Activated T-helper 1 cell treated with anti-CD3 and anti-CD28 coated beads, Interleukin-12 subunit alpha, Interleukin-12 subunit beta, Interleukin-2, Interleukin-4 antibody, amounts not matched to agents 30 ng/mL and 10 ng/mL and 1 ng/mL, durations not matched to agents 14 hours and 24 hours and 36 hours (primary cell): ENCODE measurements at regions not wholly inside any gene's neighbourhood (a gene's known extent, or its start where the extent isn't known, plus 50 kb on each side); places are given as distances from the start of the nearest gene placed in this dataset.

Experiments
- DNase-seq: peaks from one replicate; pipeline ENCODE4 v3.0.0; 2021; ENCODE audit warnings: low spot score
- H3K27ac Mint-ChIP-seq: one replicate; pipeline ENCODE4 v1.8.0; 2021; ENCODE audit warnings: mild to moderate bottlenecking, mixed read lengths
- H3K27me3 Mint-ChIP-seq: one replicate; pipeline ENCODE4 v1.8.0; 2022; ENCODE audit warnings: mild to moderate bottlenecking, moderate library complexity, mixed read lengths; ENCODE audit not compliant: insufficient read depth
- H3K36me3 Mint-ChIP-seq: one replicate; pipeline ENCODE4 v1.8.0; 2021; ENCODE audit warnings: low read depth, mixed read lengths
- H3K4me1 Mint-ChIP-seq: one replicate; pipeline ENCODE4 v1.8.0; 2021; ENCODE audit warnings: low read depth, mixed read lengths
- H3K4me3 Mint-ChIP-seq: one replicate; pipeline ENCODE4 v1.8.0; 2021; ENCODE audit warnings: mild to moderate bottlenecking, moderate library complexity, mixed read lengths
- H3K9me3 Mint-ChIP-seq: one replicate; pipeline ENCODE4 v1.8.0; 2021; ENCODE audit warnings: mixed read lengths
- intact Hi-C: fragments of 100-400 bp; cut with micrococcal nuclease; formaldehyde crosslinking; loops from one replicate; pipeline ENCODE4 v1.15.1; 2024

- intact Hi-C loops: no loop called here
- DNase-seq: no peak
- H3K4me1 Mint-ChIP-seq: no peaks in the 10 kb centered on the region
- no peaks in the 10 kb centered on the region for H3K27me3 Mint-ChIP-seq
- no peaks in the 10 kb centered on the region for H3K36me3 Mint-ChIP-seq
- no peak overlapping the region for H3K4me3 Mint-ChIP-seq
- no peak overlapping the region for H3K27ac Mint-ChIP-seq
- H3K9me3 Mint-ChIP-seq: no peaks in the 10 kb centered on the region
Observed at GRCh38 chr2:236844711-236845110, 241.0 kb upstream of the COPS8 start.

DNA sequence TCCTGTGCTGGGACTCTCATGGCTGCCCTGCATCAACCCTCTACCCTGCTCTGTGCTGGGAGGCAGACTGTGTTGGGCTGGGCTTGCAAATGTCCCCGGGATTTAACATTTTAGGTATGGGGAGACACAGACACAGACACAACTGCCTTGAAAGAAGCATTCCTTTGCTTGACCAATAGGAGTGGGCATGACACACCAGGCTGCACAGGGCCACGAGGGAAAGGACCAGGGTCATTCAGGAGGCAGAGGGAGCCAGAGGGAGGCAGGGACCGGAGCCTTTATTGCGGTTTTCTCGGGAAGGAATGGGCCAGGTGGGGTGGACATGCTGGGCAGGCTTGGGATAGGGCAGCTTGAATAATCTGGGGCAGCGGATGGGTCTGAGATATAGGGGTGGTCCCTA lies 238.7 kb upstream of the COPS8 start:
- no peak for DNase-seq
- Mint-ChIP-seq H3K27me3 (no peaks in the 10 kb centered on the region), H3K4me1 (no peaks in the 10 kb centered on the region), H3K27ac (no peak overlapping the region), H3K9me3 (no peaks in the 10 kb centered on the region), H3K36me3 (no peaks in the 10 kb centered on the region), H3K4me3 (no peak overlapping the region)
- intact Hi-C loops: no loop called here

GRCh38 chr2:236847538-236848263 lies 238.0 kb upstream of the COPS8 start:
- H3K27ac Mint-ChIP-seq: no peak overlapping the region
- no peaks in the 10 kb centered on the region for H3K27me3 Mint-ChIP-seq
- no peak overlapping the region for H3K4me3 Mint-ChIP-seq
- no peaks in the 10 kb centered on the region for H3K36me3 Mint-ChIP-seq
- intact Hi-C loops: no loop called here
- H3K9me3 Mint-ChIP-seq: no peaks in the 10 kb centered on the region
- no peak for DNase-seq
- no peaks in the 10 kb centered on the region for H3K4me1 Mint-ChIP-seq

DNA sequence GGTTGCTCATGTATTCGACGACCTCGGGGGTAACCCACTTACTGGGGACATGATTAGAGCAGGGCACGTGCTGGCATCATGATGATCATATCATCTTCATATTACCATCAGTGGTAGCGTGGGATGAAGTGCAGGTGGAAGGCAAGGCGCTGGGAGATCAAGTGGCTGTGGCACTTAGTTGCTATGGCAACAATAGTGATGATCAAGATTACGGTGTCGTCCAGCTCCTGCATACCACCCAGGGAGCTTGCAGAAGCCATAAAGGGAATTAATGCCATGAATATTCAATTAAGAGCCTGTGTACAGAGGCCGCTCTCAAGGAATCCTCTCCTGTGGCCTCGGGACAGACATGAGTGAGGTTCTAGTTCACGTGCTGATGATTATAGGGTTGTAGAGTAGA lies 237.2 kb upstream of the COPS8 start:
- Mint-ChIP-seq H3K4me1 (no peaks in the 10 kb centered on the region), H3K36me3 (no peaks in the 10 kb centered on the region), H3K27me3 (no peaks in the 10 kb centered on the region), H3K27ac (no peak overlapping the region), H3K4me3 (no peak overlapping the region), H3K9me3 (no peaks in the 10 kb centered on the region)
- intact Hi-C loops: no loop called here
- no peak for DNase-seq

- intact Hi-C loops: no loop called here
- no peaks in the 10 kb centered on the region for H3K27me3 Mint-ChIP-seq
- H3K4me1 Mint-ChIP-seq: no peaks in the 10 kb centered on the region
- H3K9me3 Mint-ChIP-seq: no peaks in the 10 kb centered on the region
- DNase-seq: no peak
- H3K27ac Mint-ChIP-seq: no peak overlapping the region
- H3K36me3 Mint-ChIP-seq: no peaks in the 10 kb centered on the region
- no peak overlapping the region for H3K4me3 Mint-ChIP-seq
Observed at GRCh38 chr2:236849508-236849907, 236.2 kb upstream of the COPS8 start.

DNA sequence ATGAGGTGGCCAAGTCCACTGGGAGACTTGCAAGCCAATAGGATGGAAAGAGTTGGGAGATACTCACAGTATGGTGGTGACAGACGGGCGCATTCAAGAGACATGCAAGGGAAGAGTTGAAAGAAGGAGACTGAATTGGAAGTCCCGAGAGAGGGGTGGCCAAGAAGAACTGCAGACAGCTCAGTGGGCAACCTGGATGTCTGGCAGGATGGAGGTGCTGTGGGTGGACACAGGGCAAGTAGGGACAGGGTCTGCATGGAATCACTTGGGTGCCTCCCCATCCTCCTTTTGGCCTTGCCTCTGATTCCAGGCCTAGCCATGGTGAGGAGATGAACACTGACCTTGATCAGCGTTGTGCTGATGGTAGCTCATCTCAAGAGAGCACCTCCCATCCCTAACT lies 235.7 kb upstream of the COPS8 start:
- intact Hi-C loops: no loop called here
- Mint-ChIP-seq H3K9me3 (no peaks in the 10 kb centered on the region), H3K4me1 (no peaks in the 10 kb centered on the region), H3K4me3 (no peak overlapping the region), H3K27ac (no peak overlapping the region), H3K27me3 (no peaks in the 10 kb centered on the region), H3K36me3 (no peaks in the 10 kb centered on the region)
- DNase-seq: no peak

- H3K36me3 Mint-ChIP-seq: no peaks in the 10 kb centered on the region
- H3K27me3 Mint-ChIP-seq: no peaks in the 10 kb centered on the region
- no peak overlapping the region for H3K4me3 Mint-ChIP-seq
- H3K9me3 Mint-ChIP-seq: no peaks in the 10 kb centered on the region
- intact Hi-C loops: no loop called here
- H3K4me1 Mint-ChIP-seq: no peaks in the 10 kb centered on the region
- no peak for DNase-seq
- no peak overlapping the region for H3K27ac Mint-ChIP-seq
Observed at GRCh38 chr2:236851187-236851586, 234.5 kb upstream of the COPS8 start.

DNA sequence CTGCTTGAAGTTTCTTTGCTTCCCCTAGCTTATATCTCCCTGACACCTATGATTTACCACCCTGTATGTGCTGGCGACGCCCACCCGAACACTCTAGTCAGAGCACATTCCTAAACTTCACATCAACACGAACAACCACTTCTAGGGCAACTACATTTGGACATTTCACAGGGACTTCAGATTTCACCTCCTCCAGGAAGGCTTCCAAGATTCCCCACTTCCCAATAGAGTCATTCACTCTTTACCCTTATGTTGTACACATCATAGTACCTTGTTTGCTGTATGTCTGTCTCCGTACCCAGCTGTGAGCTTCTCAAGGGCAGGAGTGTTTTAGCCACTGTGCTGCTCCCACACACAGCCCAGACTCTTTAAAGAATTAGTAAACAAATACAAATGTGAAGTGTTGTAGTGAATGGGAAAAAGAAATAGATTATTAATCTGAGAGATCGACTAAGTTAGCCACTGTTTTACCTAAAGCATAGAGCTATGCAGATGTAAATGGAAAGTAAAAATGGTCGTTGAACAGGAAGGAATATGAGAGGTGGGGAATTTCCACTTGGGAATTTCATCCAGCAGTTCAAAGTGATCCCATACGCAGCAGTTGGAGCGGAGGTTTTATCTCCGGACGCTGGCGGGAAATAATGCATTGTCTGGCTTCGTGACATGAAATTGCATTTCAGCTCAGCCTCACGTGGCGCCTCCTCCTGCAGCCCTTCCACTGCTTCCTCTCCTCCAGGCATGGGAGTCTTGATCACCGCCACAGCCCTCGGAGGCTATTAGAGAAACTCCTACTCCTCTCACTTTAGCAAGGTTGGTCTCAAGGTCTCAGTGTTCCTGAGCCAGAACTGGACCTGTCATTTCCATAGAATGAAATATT lies 233.4 kb upstream of the COPS8 start:
- no peaks in the 10 kb centered on the region for H3K36me3 Mint-ChIP-seq
- H3K4me1 Mint-ChIP-seq: no peaks in the 10 kb centered on the region
- no peaks in the 10 kb centered on the region for H3K27me3 Mint-ChIP-seq
- H3K27ac Mint-ChIP-seq: no peak overlapping the region
- intact Hi-C loops: no loop called here
- H3K4me3 Mint-ChIP-seq: no peak overlapping the region
- DNase-seq: no peak
- H3K9me3 Mint-ChIP-seq: no peaks in the 10 kb centered on the region

- H3K27ac Mint-ChIP-seq: no peak overlapping the region
- no peak overlapping the region for H3K4me3 Mint-ChIP-seq
- intact Hi-C loops: no loop called here
- no peak for DNase-seq
- H3K9me3 Mint-ChIP-seq: no peaks in the 10 kb centered on the region
- H3K4me1 Mint-ChIP-seq: no peaks in the 10 kb centered on the region
- no peaks in the 10 kb centered on the region for H3K36me3 Mint-ChIP-seq
- no peaks in the 10 kb centered on the region for H3K27me3 Mint-ChIP-seq
Observed at GRCh38 chr2:236852977-236853374, 232.7 kb upstream of the COPS8 start.

DNA sequence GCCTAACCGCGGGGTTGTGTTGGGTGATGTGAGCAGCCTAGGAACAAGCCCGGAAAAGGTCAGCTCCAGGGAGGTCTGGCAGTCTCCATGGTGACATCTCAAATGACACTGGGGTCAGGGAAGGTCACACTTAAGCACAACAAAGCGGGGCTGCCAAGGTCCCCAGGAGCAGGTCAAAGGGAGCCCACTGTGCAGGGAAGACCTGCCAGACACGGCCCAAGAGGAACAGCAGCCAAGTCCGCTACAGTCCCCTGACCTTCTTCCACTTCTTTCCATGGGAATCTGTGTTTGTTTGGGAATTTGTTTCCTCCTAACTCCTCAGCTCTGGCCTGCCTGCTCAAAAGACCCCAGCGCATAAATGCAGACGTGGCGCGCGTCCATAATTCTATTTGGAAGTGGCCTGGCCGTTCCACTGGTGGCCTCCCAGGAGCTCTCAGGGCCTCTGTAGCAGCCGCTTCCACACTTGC lies 232.1 kb upstream of the COPS8 start:
- H3K4me3 Mint-ChIP-seq: no peak overlapping the region
- no peaks in the 10 kb centered on the region for H3K9me3 Mint-ChIP-seq
- H3K27me3 Mint-ChIP-seq: no peaks in the 10 kb centered on the region
- H3K36me3 Mint-ChIP-seq: no peaks in the 10 kb centered on the region
- H3K4me1 Mint-ChIP-seq: no peaks in the 10 kb centered on the region
- H3K27ac Mint-ChIP-seq: no peak overlapping the region
- DNase-seq: no peak
- intact Hi-C loops: no loop called here

GRCh38 chr2:236855176-236855865 lies 230.4 kb upstream of the COPS8 start:
- no peaks in the 10 kb centered on the region for H3K9me3 Mint-ChIP-seq
- H3K4me3 Mint-ChIP-seq: no peak overlapping the region
- no peaks in the 10 kb centered on the region for H3K36me3 Mint-ChIP-seq
- H3K27ac Mint-ChIP-seq: no peak overlapping the region
- no peaks in the 10 kb centered on the region for H3K27me3 Mint-ChIP-seq
- no peak for DNase-seq
- H3K4me1 Mint-ChIP-seq: no peaks in the 10 kb centered on the region
- intact Hi-C loops: no loop called here

DNA sequence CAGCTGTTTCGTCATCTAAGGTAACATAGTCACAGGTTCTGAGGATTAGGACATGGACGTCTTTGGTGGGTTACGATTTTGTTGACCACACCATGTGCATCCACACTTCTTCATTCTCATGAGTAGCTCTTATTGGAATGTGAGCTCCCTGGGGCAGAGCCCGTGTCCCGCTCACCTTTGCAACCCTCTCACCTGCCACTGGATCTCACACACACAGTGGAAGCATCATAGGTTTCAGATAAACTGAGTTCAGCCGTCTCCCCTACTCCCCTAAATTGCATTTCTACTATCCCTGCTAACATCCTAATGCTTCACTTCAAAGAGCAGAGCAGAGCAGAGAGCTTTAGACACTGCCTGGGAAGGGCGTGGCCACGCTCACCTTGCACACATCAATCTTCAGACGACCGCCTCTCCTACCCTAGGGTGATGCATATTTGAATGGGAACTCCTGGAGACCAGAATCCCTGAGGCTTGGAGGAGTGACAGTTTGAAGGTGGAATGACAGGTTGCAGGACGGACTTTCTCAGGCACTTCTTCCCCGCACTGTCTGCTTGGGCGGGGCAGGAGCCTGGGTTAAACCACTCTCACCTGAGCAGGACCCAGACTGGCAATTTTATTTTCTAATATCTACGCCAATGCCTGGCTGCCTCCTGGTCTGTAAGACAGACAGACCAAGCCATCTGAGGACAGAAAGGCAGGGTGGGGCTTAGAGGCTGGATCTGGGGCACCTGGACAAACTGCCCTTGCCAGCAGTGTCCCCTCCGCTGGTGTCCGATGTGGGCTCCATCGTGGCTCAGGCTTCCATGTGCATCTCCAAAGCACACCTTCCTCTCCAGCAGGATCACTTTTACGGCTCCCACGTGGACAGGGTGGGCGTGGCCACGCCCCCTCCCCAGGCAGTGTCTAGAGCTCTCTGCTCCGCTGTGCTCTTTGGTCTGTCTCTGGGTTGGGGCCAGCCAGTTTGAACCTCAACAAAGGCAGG lies 229.5 kb upstream of the COPS8 start:
- Mint-ChIP-seq H3K27ac (no peak overlapping the region), H3K27me3 (no peaks in the 10 kb centered on the region), H3K4me1 (no peaks in the 10 kb centered on the region), H3K9me3 (no peaks in the 10 kb centered on the region), H3K36me3 (no peaks in the 10 kb centered on the region), H3K4me3 (no peak overlapping the region)
- DNase-seq: no peak
- intact Hi-C loops: no loop called here
